ENCODE measurements at regions not wholly inside any gene's neighbourhood (a gene's known extent, or its start where the extent isn't known, plus 50 kb on each side); places are given as distances from the start of the nearest gene placed in this dataset.

- TF ChIP-seq POLR2A (IDR thresholded peaks at IDR 0.05; ENCODE audit: borderline replicate concordance, extremely low read depth, insufficient read depth, insufficient read length) (no peak), CTCF (IDR thresholded peaks at IDR 0.05 in 2 of 3, conservative IDR thresholded peaks at IDR 0.05 in 1 of 3; ENCODE audit: borderline replicate concordance in 1 of 3, insufficient read depth in 1 of 3, low read depth in 2 of 3, low read length in 2 of 3) (no peak), POLR2AphosphoS5 (IDR thresholded peaks at IDR 0.05; ENCODE audit: low read depth, low read length) (no peak), JUND (IDR thresholded peaks at IDR 0.05) (no peak), EZH2 (IDR thresholded peaks at IDR 0.05) (no peak)
- TF ChIP-seq, protein P1, sequence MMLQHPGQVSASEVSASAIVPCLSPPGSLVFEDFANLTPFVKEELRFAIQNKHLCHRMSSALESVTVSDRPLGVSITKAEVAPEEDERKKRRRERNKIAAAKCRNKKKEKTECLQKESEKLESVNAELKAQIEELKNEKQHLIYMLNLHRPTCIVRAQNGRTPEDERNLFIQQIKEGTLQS (IDR thresholded peaks at IDR 0.05): no peak
These were observed 124.3 kb upstream of the SPRED1 start for GRCh38 chr15:38128341-38128781.

Data from HCT116 (cell line).